PFSK-1 (cell line): ENCODE measurements at regions not wholly inside any gene's neighbourhood (a gene's known extent, or its start where the extent isn't known, plus 50 kb on each side); places are given as distances from the start of the nearest gene placed in this dataset.

Experiments used
- POLR2AphosphoS5 ChIP-seq: IDR thresholded peaks from 2 replicates; pipeline ENCODE4 v1.6.1; 2012; ENCODE audit warnings: low read depth, mild to moderate bottlenecking, control low read depth, low read length, moderate library complexity
- TAF1 ChIP-seq: IDR thresholded peaks from 2 replicates; pipeline ENCODE4 v1.6.1; 2012; ENCODE audit warnings: low read length, control low read depth, borderline replicate concordance; ENCODE audit not compliant: insufficient read depth

GRCh38 chr13:92966900-92967299 lies 259.7 kb upstream of the GPC6 start:
- TF ChIP-seq POLR2AphosphoS5: no peak
- TF ChIP-seq TAF1: no peak
